Endothelial cell of umbilical vein (primary cell): ENCODE measurements at regions not wholly inside any gene's neighbourhood (a gene's known extent, or its start where the extent isn't known, plus 50 kb on each side); places are given as distances from the start of the nearest gene placed in this dataset.

ENCODE experiments used
- BruUV-seq: library from RNA; stranded (reverse); fragments of 400-500 nt; replicated peaks from 2 replicates; lab custom pipeline; 2021; lab: Mats Ljungman, UMichigan
- CTCF ChIA-PET: fragments of 300-600, 350-600 bp; sonication (Branson Sonifier 250); formaldehyde crosslinking; loops from one replicate; lab custom pipeline; 2021; ENCODE audit warnings: antibody characterized with exemption, inconsistent platforms; lab: Charles Lee
- POLR2A ChIA-PET: fragments of 300-600, 350-600 bp; sonication (Branson Sonifier 250); formaldehyde crosslinking; loops from one replicate; lab custom pipeline; 2021; ENCODE audit warnings: antibody characterized with exemption, inconsistent platforms; lab: Charles Lee
- DNase-seq: peaks from one replicate; pipeline ENCODE4 v3.0.0-alpha.2; 2011; ENCODE audit warnings: low read depth, low spot score
- FAIRE-seq: peaks from 2 replicates; lab custom pipeline; 2011; peaks lifted over from hg19 to GRCh38; lab: Jason Lieb, UNC
- H2AFZ ChIP-seq: 2 replicates; pipeline ENCODE4 v1.6.0; 2012; ENCODE audit warnings: low read depth, low read length, control low read depth, inconsistent platforms
- H3K27ac ChIP-seq: 2 replicates; pipeline ENCODE4 v1.5.1; 2011; ENCODE audit warnings: low read depth, mild to moderate bottlenecking, control low read depth, low read length, moderate library complexity; ENCODE audit not compliant: insufficient read depth
- H3K27me3 ChIP-seq, 2 experiments: 2 replicates each; pipeline versions ENCODE4 v1.6.0 to v1.6.1; 2011; ENCODE audit warnings: low read length in 2 of 2, mixed read lengths in 1 of 2; ENCODE audit not compliant: control insufficient read depth in 2 of 2, insufficient read depth in 2 of 2
- H3K36me3 ChIP-seq, 2 experiments: 2 replicates in 1 of 2; 3 replicates in 1 of 2; pipeline ENCODE4 v1.5.1; 2011; ENCODE audit warnings: low read length in 2 of 2, mild to moderate bottlenecking in 1 of 2, moderate library complexity in 1 of 2; ENCODE audit not compliant: control insufficient read depth in 2 of 2, insufficient read depth in 2 of 2; ENCODE audit errors: extremely low read depth in 1 of 2
- H3K4me1 ChIP-seq: 3 replicates; pipeline ENCODE4 v1.5.1; 2011; ENCODE audit warnings: mild to moderate bottlenecking, low read length; ENCODE audit not compliant: control insufficient read depth, insufficient read depth; ENCODE audit errors: extremely low read depth
- H3K4me2 ChIP-seq: 2 replicates; pipeline ENCODE4 v1.6.1; 2011; ENCODE audit warnings: low read length, control low read depth, mixed read lengths; ENCODE audit not compliant: insufficient read depth
- H3K4me3 ChIP-seq, 3 experiments: fragments of 200-600 bp in 1 of 3; sonication (generic), shearing (Covaris generic) in 1 of 3; replicated peaks in 1 of 3; 2 replicates each; pipeline ENCODE4 v1.5.1; 2011 to 2016; ENCODE audit warnings: control low read depth in 3 of 3, low read length in 3 of 3, mild to moderate bottlenecking in 2 of 3, inconsistent platforms in 1 of 3, low read depth in 1 of 3, moderate library complexity in 1 of 3; ENCODE audit not compliant: insufficient read depth in 1 of 3
- H3K79me2 ChIP-seq: 2 replicates; pipeline ENCODE4 v1.6.0; 2012; ENCODE audit warnings: low read length, inconsistent platforms; ENCODE audit not compliant: control insufficient read depth, insufficient read depth
- H3K9ac ChIP-seq: replicated peaks from 2 replicates; pipeline ENCODE3; 2011; ENCODE audit warnings: low read length, control low read depth; ENCODE audit not compliant: insufficient read depth; ENCODE audit errors: extremely low read depth
- H3K9me1 ChIP-seq: replicated peaks from 3 replicates; pipeline ENCODE4 v1.6.0; 2011; ENCODE audit warnings: mild to moderate bottlenecking, low read length; ENCODE audit not compliant: control insufficient read depth, insufficient read depth; ENCODE audit errors: extremely low read depth
- H3K9me3 ChIP-seq: replicated peaks from 2 replicates; pipeline ENCODE4 v1.5.1; 2012; ENCODE audit warnings: low read length, inconsistent platforms; ENCODE audit not compliant: control insufficient read depth, insufficient read depth
- H4K20me1 ChIP-seq: replicated peaks from 2 replicates; pipeline ENCODE3; 2011; ENCODE audit warnings: mild to moderate bottlenecking, low read length; ENCODE audit not compliant: control insufficient read depth, insufficient read depth; ENCODE audit errors: extremely low read depth
- EZH2 ChIP-seq: IDR thresholded peaks from 2 replicates; pipeline ENCODE4 v1.6.1; 2012; ENCODE audit warnings: borderline replicate concordance, low read depth, mild to moderate bottlenecking, moderate library complexity, low read length, inconsistent platforms; ENCODE audit not compliant: severe bottlenecking
- FOS ChIP-seq: IDR thresholded peaks from 2 replicates; pipeline ENCODE4 v1.6.1; 2011; ENCODE audit warnings: mild to moderate bottlenecking, low read length, moderate library complexity, borderline replicate concordance; ENCODE audit not compliant: insufficient read depth
- GATA2 ChIP-seq: IDR thresholded peaks from 2 replicates; pipeline ENCODE4 v1.7.0; 2011; ENCODE audit warnings: low read depth, mild to moderate bottlenecking, moderate library complexity, mixed read lengths, low read length; ENCODE audit not compliant: insufficient read length, insufficient read depth
- JUN ChIP-seq: IDR thresholded peaks from 2 replicates; pipeline ENCODE4 v1.6.1; 2011; ENCODE audit warnings: borderline replicate concordance, low read depth; ENCODE audit not compliant: insufficient read length, insufficient read depth
- MYC ChIP-seq: IDR thresholded peaks from one replicate; pipeline ENCODE4 v1.6.1; 2011; ENCODE audit warnings: mild to moderate bottlenecking, low read depth, low read length
- POLR2A ChIP-seq: IDR thresholded peaks from 2 replicates; pipeline ENCODE4 v1.6.1; 2012; ENCODE audit warnings: low read depth, mild to moderate bottlenecking, control low read depth, low read length
- POLR2AphosphoS5 ChIP-seq: IDR thresholded peaks from 2 replicates; pipeline ENCODE4 v1.6.1; 2012; ENCODE audit warnings: low read depth, mild to moderate bottlenecking, control low read depth, low read length, moderate library complexity; ENCODE audit not compliant: insufficient read depth
- dilution Hi-C: fragments of 300-500 bp; cut with MboI; formaldehyde crosslinking; loops from one replicate; pipeline ENCODE4 v1.15.0; 2019; ENCODE audit warnings: low sequenced_read_pairs; ENCODE audit not compliant: extremely low pct_ligation_motif_present
- intact Hi-C: fragments of 100-400 bp; cut with micrococcal nuclease; formaldehyde crosslinking; loops from one replicate; pipeline ENCODE4 v1.10.0; 2022
- TF ChIP-seq, protein P1 (sequence below), 2 donors: IDR thresholded peaks; 1 replicate in 1 of 2; 2 replicates in 1 of 2; pipeline ENCODE4 v1.5.1; 2011; ENCODE audit warnings: low read length in 2 of 2, mild to moderate bottlenecking in 2 of 2, moderate library complexity in 2 of 2, control low read depth in 1 of 2, inconsistent platforms in 1 of 2, low read depth in 1 of 2; ENCODE audit not compliant: insufficient read depth in 1 of 2; ENCODE audit errors: extremely low read depth in 1 of 2
- TF ChIP-seq, protein P2 (sequence below): IDR thresholded peaks from 2 replicates; pipeline ENCODE4 v1.6.1; 2011; ENCODE audit not compliant: insufficient read depth, insufficient read length

DNA sequence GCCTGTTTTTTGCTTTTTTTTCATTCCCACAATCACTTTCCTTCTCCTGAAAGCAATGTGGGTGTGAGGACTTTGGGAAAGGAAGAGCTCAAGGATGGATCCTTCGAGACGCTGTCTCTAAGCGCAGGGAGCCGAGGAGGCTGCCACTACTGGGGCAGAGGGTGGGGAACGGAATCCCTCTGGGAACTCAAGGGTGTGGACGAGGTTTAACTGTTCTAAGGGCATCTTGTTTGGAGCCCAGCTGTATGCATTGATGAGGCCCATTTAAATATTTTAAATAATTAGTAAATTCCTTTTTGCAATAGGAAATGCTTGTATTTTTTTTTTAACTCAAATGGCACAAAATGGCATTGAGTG, 124.4 kb upstream of the MEF2A start:
- H3K4me2 ChIP-seq, result no peak overlapping the region
- BruUV-seq, result no TSS peak
- H3K27me3 ChIP-seq, result no peaks in the 10 kb centered on the region
- H4K20me1 ChIP-seq, result no peaks in the 10 kb centered on the region
- no peaks in the 10 kb centered on the region for H3K9me1 ChIP-seq
- no peaks in the 10 kb centered on the region for H3K36me3 ChIP-seq
- FAIRE-seq (peak; percentile 12), DNase-seq (no peak)
- no peak overlapping the region for H2AFZ ChIP-seq
- H3K4me3 ChIP-seq, result no peak overlapping the region
- no peaks in the 10 kb centered on the region for H3K79me2 ChIP-seq
- H3K9ac ChIP-seq, result no peak overlapping the region
- POLR2A ChIA-PET, result no interaction called here
- H3K4me1 ChIP-seq, result peaks cover 21% of the 10 kb centered on the region
- no peaks in the 10 kb centered on the region for H3K9me3 ChIP-seq
- dilution Hi-C loops, result no loop called here
- intact Hi-C loops, result no loop called here
- CTCF ChIA-PET, result interaction anchor here (1.2 to 2.1 kb wide), 7 partner anchors 9 to 263 kb away, joined by 3 to 11 read pairs (median 7); no protein-coding TSS in a partner anchor
- no peak for TF ChIP-seq JUN
- no peak for TF ChIP-seq EZH2
- TF ChIP-seq MYC, result no peak
- TF ChIP-seq, protein P1, sequence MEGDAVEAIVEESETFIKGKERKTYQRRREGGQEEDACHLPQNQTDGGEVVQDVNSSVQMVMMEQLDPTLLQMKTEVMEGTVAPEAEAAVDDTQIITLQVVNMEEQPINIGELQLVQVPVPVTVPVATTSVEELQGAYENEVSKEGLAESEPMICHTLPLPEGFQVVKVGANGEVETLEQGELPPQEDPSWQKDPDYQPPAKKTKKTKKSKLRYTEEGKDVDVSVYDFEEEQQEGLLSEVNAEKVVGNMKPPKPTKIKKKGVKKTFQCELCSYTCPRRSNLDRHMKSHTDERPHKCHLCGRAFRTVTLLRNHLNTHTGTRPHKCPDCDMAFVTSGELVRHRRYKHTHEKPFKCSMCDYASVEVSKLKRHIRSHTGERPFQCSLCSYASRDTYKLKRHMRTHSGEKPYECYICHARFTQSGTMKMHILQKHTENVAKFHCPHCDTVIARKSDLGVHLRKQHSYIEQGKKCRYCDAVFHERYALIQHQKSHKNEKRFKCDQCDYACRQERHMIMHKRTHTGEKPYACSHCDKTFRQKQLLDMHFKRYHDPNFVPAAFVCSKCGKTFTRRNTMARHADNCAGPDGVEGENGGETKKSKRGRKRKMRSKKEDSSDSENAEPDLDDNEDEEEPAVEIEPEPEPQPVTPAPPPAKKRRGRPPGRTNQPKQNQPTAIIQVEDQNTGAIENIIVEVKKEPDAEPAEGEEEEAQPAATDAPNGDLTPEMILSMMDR (IDR thresholded peaks at IDR 0.05; ENCODE audit: extremely low read depth in 1 of 2, insufficient read depth in 1 of 2, low read depth in 1 of 2, low read length in 2 of 2), result no peak
- TF ChIP-seq POLR2A, result no peak
- no peak for TF ChIP-seq GATA2
- H3K27ac ChIP-seq, result no peak overlapping the region

DNA sequence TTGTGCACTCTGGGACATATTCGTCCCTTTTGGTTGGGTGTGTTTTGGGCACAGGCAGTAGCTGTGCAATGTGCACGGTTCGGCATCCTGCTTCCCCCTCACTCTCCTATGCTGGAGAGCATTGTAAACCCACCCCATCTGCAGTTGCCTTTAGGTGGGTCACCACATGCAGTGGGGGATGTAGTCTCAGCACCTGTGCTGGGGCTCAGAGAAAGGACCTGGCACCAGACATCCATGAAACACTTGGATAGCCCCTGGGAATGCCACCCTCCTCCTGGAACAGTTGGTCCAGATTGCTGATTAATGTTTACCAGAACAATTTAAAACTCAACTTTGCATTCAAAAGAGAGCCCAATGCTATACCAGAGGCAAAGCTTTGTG, 123.9 kb upstream of the MEF2A start:
- TF ChIP-seq, protein P2, sequence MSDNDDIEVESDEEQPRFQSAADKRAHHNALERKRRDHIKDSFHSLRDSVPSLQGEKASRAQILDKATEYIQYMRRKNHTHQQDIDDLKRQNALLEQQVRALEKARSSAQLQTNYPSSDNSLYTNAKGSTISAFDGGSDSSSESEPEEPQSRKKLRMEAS, result no peak
- TF ChIP-seq MYC (no peak), JUN (no peak), EZH2 (no peak), POLR2A (no peak), FOS (no peak), POLR2AphosphoS5 (no peak), GATA2 (no peak)
- TF ChIP-seq, protein P1 (IDR thresholded peaks at IDR 0.05; ENCODE audit: extremely low read depth in 1 of 2, insufficient read depth in 1 of 2, low read depth in 1 of 2, low read length in 2 of 2), result no peak
- no peaks in the 10 kb centered on the region for H3K36me3 ChIP-seq
- dilution Hi-C loops, result no loop called here

More for the DNA sequence above, 123.9 kb upstream of the MEF2A start:
- DNase-seq (no peak), FAIRE-seq (peak; percentile 48)
- Histone ChIP-seq H2AFZ (peak overlapping the region; percentile 16), H3K4me2 (peak overlapping the region; percentile 69), H3K27ac (peak overlapping the region; percentile 38), H3K9me3 (no peaks in the 10 kb centered on the region), H3K4me1 (peaks cover 21% of the 10 kb centered on the region), H3K9ac (peak overlapping the region; percentile 11), H3K79me2 (no peaks in the 10 kb centered on the region), H4K20me1 (no peaks in the 10 kb centered on the region), H3K27me3 (no peaks in the 10 kb centered on the region), H3K4me3 (no peak overlapping the region), H3K9me1 (no peaks in the 10 kb centered on the region)
- POLR2A ChIA-PET, result no interaction called here
- CTCF ChIA-PET, result interaction anchor here (0.9 to 2.1 kb wide), 10 partner anchors 9 to 262 kb away, joined by 3 to 11 read pairs (median 4); no protein-coding TSS in a partner anchor
- BruUV-seq, result no TSS peak
- intact Hi-C loops, result loop anchor here (1.0 kb wide), 2 partner anchors 9 to 13 kb away; no protein-coding TSS in a partner anchor
